ENCODE measurements at regions not wholly inside any gene's neighbourhood (a gene's known extent, or its start where the extent isn't known, plus 50 kb on each side); places are given as distances from the start of the nearest gene placed in this dataset.

DNA sequence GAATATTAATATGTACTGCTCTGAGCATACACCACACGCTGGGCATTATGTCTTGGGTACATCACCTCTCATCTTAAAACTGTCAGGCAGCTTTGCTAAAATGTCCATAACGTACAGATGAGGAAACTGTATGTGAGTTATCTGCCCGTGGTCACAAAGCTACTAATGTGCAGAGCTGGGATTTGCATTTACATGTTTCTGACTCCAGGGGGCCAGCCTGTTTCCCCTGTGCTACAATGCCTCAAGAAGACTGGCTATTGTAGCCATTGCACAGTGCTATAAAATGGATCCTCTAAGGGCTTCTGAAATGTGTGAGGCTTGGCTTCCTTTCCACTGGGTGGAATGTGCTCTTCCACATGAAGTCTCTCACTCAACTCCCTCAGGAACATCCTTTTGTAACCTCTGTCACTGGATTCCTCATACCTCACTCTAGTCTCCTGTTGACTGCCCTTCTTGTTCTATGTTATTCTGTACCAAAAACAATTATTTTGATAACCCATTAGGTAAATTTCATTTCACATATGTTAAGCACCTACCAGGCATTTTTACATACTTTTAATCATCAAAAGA is 95.6 kb upstream of the HTR2A start:
- intact Hi-C loops (cut with micrococcal nuclease), result no loop called here
- WGBS (ENCODE audit: insufficient coverage), result 80% methylated on average over 2 of the region's 3 CpGs
- Mint-ChIP-seq H3K4me1 (peaks cover 2% of the 10 kb centered on the region), H3K9me3 (peaks cover 0 to 4% (median 0%) of the 10 kb centered on the region in 7 donors), H3K4me3 (no peak overlapping the region), H3K27ac (no peak overlapping the region), H3K27me3 (ENCODE audit: low read depth in 3 of 3) (peaks cover 7 to 20% (median 10%) of the 10 kb centered on the region in 3 donors), H3K36me3 (no peaks in the 10 kb centered on the region)
- DNase-seq, result no peak
- H3K4me3 ChIP-seq (replicated peaks in 1 of 3; ENCODE audit: low read depth in 2 of 3, low read length in 3 of 3), result no peak overlapping the region
- H3K9ac ChIP-seq (ENCODE audit: insufficient read depth, low read length, poor library complexity, severe bottlenecking), result no peak overlapping the region
- peaks cover 2 to 8% of the 10 kb centered on the region in 2 donors for H3K27me3 ChIP-seq (ENCODE audit: control insufficient read depth in 2 of 2, insufficient read depth in 2 of 2, low read length in 2 of 2)
- no peaks in the 10 kb centered on the region for H3K79me2 ChIP-seq (ENCODE audit: insufficient read depth, low read length)
- H3K4me1 ChIP-seq (ENCODE audit: control insufficient read depth in 1 of 2, insufficient read depth in 2 of 2, low read length in 2 of 2), result no peaks in the 10 kb centered on the region
- no peak overlapping the region for H3K27ac ChIP-seq (ENCODE audit: low read depth in 1 of 2, low read length in 2 of 2)
- no peak overlapping the region for H3K4me2 ChIP-seq (replicated peaks; ENCODE audit: extremely low read depth, low read length, poor library complexity, severe bottlenecking)
- H3K9me3 ChIP-seq (replicated peaks in 1 of 2; ENCODE audit: control insufficient read depth in 1 of 2, insufficient read depth in 1 of 2, low read length in 2 of 2), result no peaks in the 10 kb centered on the region
- H2AFZ ChIP-seq (ENCODE audit: insufficient read depth, low read depth, low read length, poor library complexity, severe bottlenecking), result no peak overlapping the region
- no peaks in the 10 kb centered on the region for H3K36me3 ChIP-seq (replicated peaks in 1 of 2; ENCODE audit: control insufficient read depth in 1 of 2, insufficient read depth in 2 of 2, low read length in 2 of 2)
- no peaks in the 10 kb centered on the region for H4K20me1 ChIP-seq (ENCODE audit: insufficient read depth, low read length)
- peak; percentile 28 for TF ChIP-seq CTCF (IDR thresholded peaks at IDR 0.05)

DNA sequence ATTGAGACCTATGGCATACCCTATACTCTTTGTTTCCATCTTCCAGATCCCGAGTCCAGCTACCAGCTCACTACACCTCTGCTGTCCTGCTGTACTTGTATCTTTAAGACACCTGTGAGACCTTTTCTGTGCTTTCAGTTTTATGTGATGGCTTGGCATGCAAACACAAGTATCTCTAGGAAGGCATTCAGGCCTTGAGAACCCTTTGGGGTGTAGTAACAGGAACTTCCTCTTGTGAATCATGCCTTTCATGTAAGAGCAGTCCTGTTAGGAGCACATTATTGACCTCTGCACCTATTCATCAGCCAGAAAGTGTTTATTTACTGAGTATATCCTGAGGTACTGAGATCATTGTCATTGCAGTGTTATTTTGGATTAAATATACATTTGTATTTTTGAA is 87.0 kb upstream of the HTR2A start:
- no peak overlapping the region for H3K27ac ChIP-seq (ENCODE audit: low read depth in 1 of 2, low read length in 2 of 2)
- no peaks in the 10 kb centered on the region for H3K36me3 Mint-ChIP-seq
- H3K36me3 ChIP-seq (replicated peaks in 1 of 2; ENCODE audit: control insufficient read depth in 1 of 2, insufficient read depth in 2 of 2, low read length in 2 of 2), result no peaks in the 10 kb centered on the region
- no peak overlapping the region for H3K27ac Mint-ChIP-seq
- no peak overlapping the region for H3K9ac ChIP-seq (ENCODE audit: insufficient read depth, low read length, poor library complexity, severe bottlenecking)
- intact Hi-C loops (cut with micrococcal nuclease), result no loop called here
- H3K4me2 ChIP-seq (replicated peaks; ENCODE audit: extremely low read depth, low read length, poor library complexity, severe bottlenecking), result peak overlapping the region; percentile 42
- no CpG with 5 or more reads among the region's 1 CpG for WGBS (ENCODE audit: insufficient coverage)
- peaks cover 0 to 3% (median 0%) of the 10 kb centered on the region in 7 donors for H3K9me3 Mint-ChIP-seq
- no peaks in the 10 kb centered on the region for H3K79me2 ChIP-seq (ENCODE audit: insufficient read depth, low read length)
- peaks cover 15 to 35% of the 10 kb centered on the region in 2 donors for H3K27me3 ChIP-seq (ENCODE audit: control insufficient read depth in 2 of 2, insufficient read depth in 2 of 2, low read length in 2 of 2)
- H4K20me1 ChIP-seq (ENCODE audit: insufficient read depth, low read length), result no peaks in the 10 kb centered on the region
- H2AFZ ChIP-seq (ENCODE audit: insufficient read depth, low read depth, low read length, poor library complexity, severe bottlenecking), result no peak overlapping the region
- H3K4me1 ChIP-seq (ENCODE audit: control insufficient read depth in 1 of 2, insufficient read depth in 2 of 2, low read length in 2 of 2), result peaks cover 15 to 17% of the 10 kb centered on the region in 2 donors
- DNase-seq, result peak; percentile 36 to 62 (median 58)
- no peak for TF ChIP-seq CTCF (IDR thresholded peaks at IDR 0.05)
- H3K9me3 ChIP-seq (replicated peaks in 1 of 2; ENCODE audit: control insufficient read depth in 1 of 2, insufficient read depth in 1 of 2, low read length in 2 of 2), result no peaks in the 10 kb centered on the region
- H3K4me3 ChIP-seq (replicated peaks in 1 of 3; ENCODE audit: low read depth in 2 of 3, low read length in 3 of 3), result peak overlapping the region in 1 of 3 experiments; percentile 37
- H3K27me3 Mint-ChIP-seq (ENCODE audit: low read depth in 3 of 3), result peaks cover 20 to 44% (median 23%) of the 10 kb centered on the region in 3 donors
- H3K4me3 Mint-ChIP-seq, result peak overlapping the region in 1 of 2 donors; percentile 74
- H3K4me1 Mint-ChIP-seq, result peaks cover 20% of the 10 kb centered on the region
